HUES64 (cell line): ENCODE measurements at regions not wholly inside any gene's neighbourhood (a gene's known extent, or its start where the extent isn't known, plus 50 kb on each side); places are given as distances from the start of the nearest gene placed in this dataset.

Experiments
- H3K27ac ChIP-seq: 2 replicates; pipeline ENCODE4 v1.7.0; 2013; ENCODE audit warnings: low read depth, low read length, inconsistent platforms
- H3K27me3 ChIP-seq: 2 replicates; pipeline ENCODE4 v1.6.1; 2013; ENCODE audit warnings: mild to moderate bottlenecking, low read length; ENCODE audit not compliant: insufficient read depth
- H3K36me3 ChIP-seq: 2 replicates; pipeline ENCODE4 v1.6.1; 2013; ENCODE audit warnings: mild to moderate bottlenecking, low read length; ENCODE audit not compliant: insufficient read depth
- H3K4me1 ChIP-seq: 2 replicates; pipeline ENCODE4 v1.6.1; 2013; ENCODE audit warnings: mild to moderate bottlenecking, low read length, moderate library complexity; ENCODE audit not compliant: insufficient read depth
- H3K4me3 ChIP-seq: 2 replicates; pipeline ENCODE4 v1.5.1; 2013; ENCODE audit warnings: mild to moderate bottlenecking, low read length, moderate library complexity
- H3K9ac ChIP-seq: 2 replicates; pipeline ENCODE4 v1.6.1; 2013; ENCODE audit warnings: mild to moderate bottlenecking, low read depth, low read length
- H3K9me3 ChIP-seq: 2 replicates; pipeline ENCODE4 v1.6.1; 2013; ENCODE audit warnings: low read depth, low read length; ENCODE audit not compliant: insufficient read depth
- WGBS: fragments of 150-250, 120-280 bp; methylation state at CpG from one replicate; pipeline ENCODE4 v1.1.7; 2013; ENCODE audit warnings: missing lambda C conversion rate; 5-methylcytosine and 5-hydroxymethylcytosine counted together

- no peak overlapping the region for H3K27ac ChIP-seq
- no peaks in the 10 kb centered on the region for H3K9me3 ChIP-seq
- 95% methylated on average over 9 of the region's 9 CpGs for WGBS
- H3K36me3 ChIP-seq, result no peaks in the 10 kb centered on the region
- H3K9ac ChIP-seq, result no peak overlapping the region
- no peak overlapping the region for H3K4me3 ChIP-seq
- H3K4me1 ChIP-seq, result no peaks in the 10 kb centered on the region
- no peaks in the 10 kb centered on the region for H3K27me3 ChIP-seq
These were observed 400.9 kb downstream of the PRDM2 start for GRCh38 chr1:14100919-14101318.

- Histone ChIP-seq H3K4me1 (no peaks in the 10 kb centered on the region), H3K9ac (no peak overlapping the region), H3K36me3 (no peaks in the 10 kb centered on the region), H3K4me3 (no peak overlapping the region), H3K27me3 (no peaks in the 10 kb centered on the region), H3K27ac (no peak overlapping the region), H3K9me3 (no peaks in the 10 kb centered on the region)
- WGBS, result 94% methylated on average over 9 of the region's 9 CpGs
These were observed 402.2 kb downstream of the PRDM2 start for GRCh38 chr1:14102180-14102579.

DNA sequence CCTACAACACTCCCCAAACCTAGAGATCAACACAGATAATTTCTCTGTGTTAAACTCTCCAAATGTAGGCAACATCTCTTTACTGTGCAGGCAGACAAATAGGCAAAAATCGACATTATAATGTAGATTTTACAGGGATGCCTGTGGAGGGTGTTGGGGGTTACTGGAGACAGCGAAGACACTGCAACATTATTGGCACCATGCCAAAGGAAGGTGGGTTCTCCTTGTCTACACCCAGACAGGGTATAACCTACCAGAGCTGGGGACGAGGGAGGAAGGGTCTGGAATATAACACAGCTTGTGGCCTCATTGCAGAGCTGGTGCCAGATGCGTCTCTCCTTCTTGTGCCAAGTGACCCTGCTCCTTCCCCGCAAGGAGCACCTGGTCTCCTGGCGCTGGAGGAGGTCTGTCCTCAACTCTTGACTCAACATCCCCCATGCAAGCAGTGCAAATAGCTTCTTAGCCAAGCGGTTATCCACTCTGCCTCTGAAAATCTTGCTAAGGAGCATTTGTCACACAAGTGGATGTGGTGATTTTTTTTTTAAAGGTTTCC, 404.0 kb downstream of the PRDM2 start:
- no peaks in the 10 kb centered on the region for H3K4me1 ChIP-seq
- H3K9ac ChIP-seq, result no peak overlapping the region
- no peaks in the 10 kb centered on the region for H3K27me3 ChIP-seq
- WGBS, result 93% methylated on average over 7 of the region's 7 CpGs
- no peak overlapping the region for H3K27ac ChIP-seq
- H3K4me3 ChIP-seq, result no peak overlapping the region
- no peaks in the 10 kb centered on the region for H3K9me3 ChIP-seq
- H3K36me3 ChIP-seq, result no peaks in the 10 kb centered on the region

- H3K27ac ChIP-seq, result no peak overlapping the region
- no peaks in the 10 kb centered on the region for H3K27me3 ChIP-seq
- H3K9me3 ChIP-seq, result no peaks in the 10 kb centered on the region
- H3K9ac ChIP-seq, result no peak overlapping the region
- no peaks in the 10 kb centered on the region for H3K36me3 ChIP-seq
- H3K4me3 ChIP-seq, result no peak overlapping the region
- WGBS, result 95% methylated on average over 2 of the region's 2 CpGs
- no peaks in the 10 kb centered on the region for H3K4me1 ChIP-seq
These were observed 406.1 kb downstream of the PRDM2 start for GRCh38 chr1:14106126-14106525.

DNA sequence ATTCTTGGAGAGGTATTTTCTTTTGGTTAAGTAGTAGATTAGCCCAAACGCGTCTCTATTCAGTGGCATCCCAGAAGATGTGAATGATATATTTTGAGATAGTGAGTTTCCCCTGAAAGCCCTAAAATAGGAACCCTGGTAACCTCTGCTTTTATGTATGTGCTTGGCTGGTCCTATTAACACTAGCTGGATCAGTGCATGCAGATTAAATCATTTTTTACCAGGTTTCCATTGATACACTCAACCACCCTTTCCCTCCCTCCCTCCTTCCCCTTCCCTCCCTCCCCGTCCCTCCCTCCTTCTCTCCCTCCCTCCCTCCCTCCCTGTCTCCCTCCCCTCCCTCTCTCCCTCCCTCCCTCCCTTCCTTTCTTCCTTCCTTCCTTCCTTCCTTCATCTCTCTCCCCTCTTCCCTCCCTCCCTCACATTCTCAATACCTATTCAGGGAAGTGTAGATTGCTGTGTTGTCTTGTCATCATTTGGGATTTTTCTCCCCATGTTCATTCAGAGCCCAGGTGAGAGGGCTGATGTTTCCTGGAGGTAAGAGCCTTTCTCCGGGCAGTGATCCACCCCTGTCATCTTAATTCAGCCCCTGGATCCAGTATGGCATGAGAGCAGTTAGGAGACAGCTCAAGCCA, 406.8 kb downstream of the PRDM2 start:
- Histone ChIP-seq H3K4me1 (no peaks in the 10 kb centered on the region), H3K36me3 (no peaks in the 10 kb centered on the region), H3K27ac (no peak overlapping the region), H3K27me3 (no peaks in the 10 kb centered on the region), H3K9me3 (no peaks in the 10 kb centered on the region), H3K4me3 (no peak overlapping the region), H3K9ac (no peak overlapping the region)
- WGBS, result 93% methylated on average over 3 of the region's 4 CpGs

DNA sequence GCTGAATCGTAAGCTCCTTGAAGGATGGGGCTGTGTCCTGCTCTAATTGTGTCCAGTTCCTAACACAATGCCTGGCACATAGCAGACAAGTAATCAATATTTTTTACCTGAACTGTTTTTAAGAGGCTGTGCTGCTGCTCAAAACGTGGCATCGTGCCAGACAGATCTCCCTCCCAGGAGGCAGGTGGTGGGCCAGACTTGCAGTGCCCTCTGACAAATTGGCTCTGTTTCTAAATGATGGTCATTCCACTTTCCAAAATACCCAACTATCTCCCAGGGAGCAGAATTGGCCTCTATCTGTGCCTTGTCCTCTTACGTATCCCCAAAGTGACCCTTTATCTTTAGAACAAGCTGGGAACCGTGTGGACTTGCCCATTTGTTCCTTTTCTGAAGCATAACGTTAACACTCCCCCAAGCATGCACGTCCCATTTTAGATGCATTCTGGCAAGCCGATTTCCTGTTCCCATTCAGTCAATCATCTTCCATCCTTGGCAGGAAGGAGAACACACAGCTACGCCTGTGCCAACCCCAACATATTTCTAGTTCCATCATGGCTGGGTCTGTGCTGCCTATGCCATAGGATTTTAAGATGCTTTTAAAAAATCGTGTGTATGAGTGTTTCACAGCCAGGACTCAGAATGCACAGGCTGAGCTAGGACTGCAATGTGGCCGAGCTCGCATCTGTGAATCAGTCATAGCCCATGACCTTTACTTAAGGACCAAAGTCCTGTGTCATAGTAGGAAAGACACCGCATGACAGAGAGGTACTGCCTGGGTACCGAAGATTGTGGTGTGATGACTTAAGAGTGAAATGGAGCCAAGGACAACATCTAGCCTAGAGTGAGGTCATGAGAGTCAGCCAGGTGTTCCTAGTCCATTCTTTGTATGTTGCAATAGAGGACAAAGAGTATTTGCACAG, 408.6 kb downstream of the PRDM2 start:
- 84% methylated on average over 14 of the region's 14 CpGs for whole genome bisulfite sequencing
- H3K9me3 ChIP-seq, result no peaks in the 10 kb centered on the region
- no peaks in the 10 kb centered on the region for H3K4me1 ChIP-seq
- no peaks in the 10 kb centered on the region for H3K36me3 ChIP-seq
- H3K27me3 ChIP-seq, result no peaks in the 10 kb centered on the region
- no peak overlapping the region for H3K27ac ChIP-seq
- no peak overlapping the region for H3K4me3 ChIP-seq
- no peak overlapping the region for H3K9ac ChIP-seq

GRCh38 chr1:14109276-14109635, 409.3 kb downstream of the PRDM2 start:
- H3K27ac ChIP-seq, result no peak overlapping the region
- no peaks in the 10 kb centered on the region for H3K4me1 ChIP-seq
- no peaks in the 10 kb centered on the region for H3K27me3 ChIP-seq
- WGBS, result 89% methylated on average over 1 of the region's 1 CpG
- no peaks in the 10 kb centered on the region for H3K9me3 ChIP-seq
- H3K4me3 ChIP-seq, result no peak overlapping the region
- H3K9ac ChIP-seq, result no peak overlapping the region
- no peaks in the 10 kb centered on the region for H3K36me3 ChIP-seq

- Histone ChIP-seq H3K27ac (no peak overlapping the region), H3K4me3 (no peak overlapping the region), H3K36me3 (no peaks in the 10 kb centered on the region), H3K4me1 (no peaks in the 10 kb centered on the region), H3K9ac (no peak overlapping the region), H3K27me3 (no peaks in the 10 kb centered on the region), H3K9me3 (no peaks in the 10 kb centered on the region)
- WGBS, result 90% methylated on average over 2 of the region's 2 CpGs
These were observed 410.1 kb downstream of the PRDM2 start for GRCh38 chr1:14110040-14110439.

DNA sequence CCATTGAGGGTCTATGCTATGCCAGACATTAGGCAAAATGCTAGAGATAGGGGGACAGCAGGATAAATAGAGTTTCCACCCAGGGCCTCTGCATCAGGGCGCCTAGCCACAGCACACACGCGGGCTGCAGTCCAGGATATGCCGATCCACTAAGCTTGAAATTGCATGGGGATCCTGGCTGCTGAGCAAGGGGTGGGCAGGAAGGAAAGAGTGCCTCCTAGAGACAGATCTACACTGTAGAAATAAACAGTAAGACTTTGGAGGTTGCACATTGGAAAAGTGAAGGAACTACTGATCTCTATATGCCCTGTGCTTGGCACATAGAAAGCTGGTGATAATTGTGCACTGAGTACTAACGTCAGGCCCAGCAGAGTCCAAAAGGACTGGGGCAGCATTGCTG, 411.1 kb downstream of the PRDM2 start:
- Histone ChIP-seq H3K9ac (no peak overlapping the region), H3K36me3 (no peaks in the 10 kb centered on the region), H3K27me3 (no peaks in the 10 kb centered on the region), H3K4me3 (no peak overlapping the region), H3K9me3 (peaks cover 3% of the 10 kb centered on the region; the same call in 1 of the 2 replicates), H3K27ac (no peak overlapping the region), H3K4me1 (no peaks in the 10 kb centered on the region)
- 80% methylated on average over 5 of the region's 5 CpGs for WGBS

GRCh38 chr1:14112613-14113012, 412.6 kb downstream of the PRDM2 start:
- no peaks in the 10 kb centered on the region for H3K36me3 ChIP-seq
- peaks cover 9% of the 10 kb centered on the region; the same call in 1 of the 2 replicates for H3K9me3 ChIP-seq
- no peak overlapping the region for H3K9ac ChIP-seq
- H3K27ac ChIP-seq, result no peak overlapping the region
- no peak overlapping the region for H3K4me3 ChIP-seq
- H3K27me3 ChIP-seq, result no peaks in the 10 kb centered on the region
- H3K4me1 ChIP-seq, result no peaks in the 10 kb centered on the region
- 95% methylated on average over 1 of the region's 1 CpG for WGBS

- H3K9ac ChIP-seq, result no peak overlapping the region
- H3K27ac ChIP-seq, result no peak overlapping the region
- peaks cover 9% of the 10 kb centered on the region; the same call in 1 of the 2 replicates for H3K9me3 ChIP-seq
- no peaks in the 10 kb centered on the region for H3K4me1 ChIP-seq
- no peaks in the 10 kb centered on the region for H3K36me3 ChIP-seq
- 91% methylated on average over 9 of the region's 9 CpGs for WGBS
- H3K4me3 ChIP-seq, result no peak overlapping the region
- no peaks in the 10 kb centered on the region for H3K27me3 ChIP-seq
These were observed 413.3 kb downstream of the PRDM2 start for GRCh38 chr1:14113271-14113670.
